ENCODE measurements at regions not wholly inside any gene's neighbourhood (a gene's known extent, or its start where the extent isn't known, plus 50 kb on each side); places are given as distances from the start of the nearest gene placed in this dataset.
A peak's percentile ranks its signal among the peaks of the same experiment; 100 is the strongest.

GRCh38 chr18:45334191-45334590 lies 281.1 kb upstream of the SLC14A2 start:
- no peak for DNase-seq (ENCODE audit: low read depth)
- H3K4me3 ChIP-seq (ENCODE audit: low read length), result no peak overlapping the region
- no peak for TF ChIP-seq CTCF (conservative IDR thresholded peaks at IDR 0.05; ENCODE audit: low read depth, low read length)

GRCh38 chr18:45335282-45336043 lies 279.8 kb upstream of the SLC14A2 start:
- TF ChIP-seq CTCF (conservative IDR thresholded peaks at IDR 0.05; ENCODE audit: low read depth, low read length), result no peak
- no peak for DNase-seq (ENCODE audit: low read depth)
- H3K4me3 ChIP-seq (ENCODE audit: low read length), result no peak overlapping the region

- TF ChIP-seq CTCF (conservative IDR thresholded peaks at IDR 0.05; ENCODE audit: low read depth, low read length), result no peak
- DNase-seq (ENCODE audit: low read depth), result no peak
Observed at GRCh38 chr18:45336448-45336847, 278.8 kb upstream of the SLC14A2 start.

GRCh38 chr18:45337477-45337876 lies 277.8 kb upstream of the SLC14A2 start:
- no peak overlapping the region for H3K4me3 ChIP-seq (ENCODE audit: low read length)
- TF ChIP-seq CTCF (conservative IDR thresholded peaks at IDR 0.05; ENCODE audit: low read depth, low read length), result no peak
- no peak for DNase-seq (ENCODE audit: low read depth)

More at GRCh38 chr18:45336448-45336847, 278.8 kb upstream of the SLC14A2 start:
- H3K4me3 ChIP-seq (ENCODE audit: low read length), result no peak overlapping the region

- no peak for TF ChIP-seq CTCF (conservative IDR thresholded peaks at IDR 0.05; ENCODE audit: low read depth, low read length)
- DNase-seq (ENCODE audit: low read depth), result no peak
- no peak overlapping the region for H3K4me3 ChIP-seq (ENCODE audit: low read length)
Observed at GRCh38 chr18:45339810-45340550, 275.3 kb upstream of the SLC14A2 start.

GRCh38 chr18:45340884-45341283 lies 274.4 kb upstream of the SLC14A2 start:
- TF ChIP-seq CTCF (conservative IDR thresholded peaks at IDR 0.05; ENCODE audit: low read depth, low read length), result no peak
- no peak overlapping the region for H3K4me3 ChIP-seq (ENCODE audit: low read length)
- no peak for DNase-seq (ENCODE audit: low read depth)

- H3K4me3 ChIP-seq (ENCODE audit: low read length), result no peak overlapping the region
- no peak for DNase-seq (ENCODE audit: low read depth)
- peak; percentile 28 for TF ChIP-seq CTCF (conservative IDR thresholded peaks at IDR 0.05; ENCODE audit: low read depth, low read length)
Observed at GRCh38 chr18:45341454-45341853, 273.8 kb upstream of the SLC14A2 start.
